GM18870 (cell line): ENCODE measurements at regions not wholly inside any gene's neighbourhood (a gene's known extent, or its start where the extent isn't known, plus 50 kb on each side); places are given as distances from the start of the nearest gene placed in this dataset.
"Not testable (repeated sequence)": the region's sequence is repeated elsewhere in the genome, so short reads cannot be mapped to it uniquely, and the experiment has no call there.

Experiments
- ATAC-seq: cut with Tn5 transposase; IDR thresholded peaks from one replicate; pipeline ENCODE4 v1.9.1; 2021; ENCODE audit warnings: moderate library complexity; ENCODE audit not compliant: unreplicated experiment

DNA sequence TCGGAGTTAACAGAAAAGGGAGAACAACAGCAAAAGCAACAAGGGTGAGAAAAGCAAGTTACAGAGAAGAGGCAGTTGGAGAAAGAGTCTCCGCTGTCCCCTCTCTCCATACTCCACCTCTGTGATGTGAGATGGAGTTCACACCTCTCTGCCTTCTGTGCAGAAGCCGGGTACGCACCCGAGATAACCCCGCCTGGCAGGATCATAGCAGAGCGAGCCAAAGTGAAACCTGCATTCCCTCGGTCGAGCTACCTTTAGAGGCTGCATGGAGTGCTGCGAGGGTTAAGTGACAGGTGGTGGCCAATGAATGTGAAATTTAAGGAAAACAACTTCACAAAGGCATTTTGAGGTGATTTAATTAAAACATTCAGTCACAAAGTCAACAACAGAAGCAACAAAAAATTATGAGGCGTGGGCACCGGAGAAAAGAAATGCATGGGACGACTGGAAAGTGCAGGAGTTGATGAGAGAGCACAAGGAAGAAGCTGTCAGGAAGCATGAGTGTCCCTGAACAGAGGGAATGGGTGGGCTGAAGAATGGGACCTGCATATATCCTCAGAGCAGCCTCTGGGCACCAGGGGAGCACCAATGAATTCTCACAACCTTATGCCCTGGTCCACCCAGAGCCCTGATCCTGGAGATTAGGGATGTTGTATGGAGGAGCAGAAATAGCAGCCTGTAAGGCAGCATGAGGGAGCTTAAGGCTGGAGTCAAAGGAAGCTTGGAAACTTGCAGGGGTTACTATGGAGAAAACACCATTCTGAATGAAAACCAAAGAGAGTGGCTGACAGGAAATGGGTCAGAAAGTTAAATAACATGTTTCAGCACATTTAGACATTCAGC, 208.3 kb downstream of the EMP1 start:
- ATAC-seq, result no peak

DNA sequence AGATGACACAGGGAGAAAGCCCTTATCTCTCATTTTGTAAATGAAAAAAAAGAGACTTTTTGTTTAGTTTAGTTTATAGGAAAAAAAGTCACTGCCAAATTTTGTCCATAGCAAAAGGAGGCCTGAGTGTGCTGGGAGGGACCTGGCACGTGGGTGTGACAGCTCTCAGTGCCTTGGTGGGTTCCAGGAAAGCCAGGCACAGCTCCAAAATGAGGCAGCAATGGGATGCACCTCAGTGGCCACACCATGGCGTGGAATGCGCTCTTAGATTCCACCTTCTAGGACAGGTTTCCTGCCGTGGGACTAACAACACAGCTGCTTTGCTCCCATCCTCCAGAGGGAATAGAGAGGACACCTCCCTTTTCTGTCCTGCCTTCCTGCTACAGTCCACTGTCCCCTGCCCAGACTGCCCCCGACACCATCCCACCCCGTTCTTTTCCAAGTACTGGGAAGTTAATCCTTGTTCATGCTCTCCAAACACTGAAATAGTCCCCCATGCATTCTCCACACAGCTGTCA, 207.6 kb downstream of the EMP1 start:
- no peak for ATAC-seq

DNA sequence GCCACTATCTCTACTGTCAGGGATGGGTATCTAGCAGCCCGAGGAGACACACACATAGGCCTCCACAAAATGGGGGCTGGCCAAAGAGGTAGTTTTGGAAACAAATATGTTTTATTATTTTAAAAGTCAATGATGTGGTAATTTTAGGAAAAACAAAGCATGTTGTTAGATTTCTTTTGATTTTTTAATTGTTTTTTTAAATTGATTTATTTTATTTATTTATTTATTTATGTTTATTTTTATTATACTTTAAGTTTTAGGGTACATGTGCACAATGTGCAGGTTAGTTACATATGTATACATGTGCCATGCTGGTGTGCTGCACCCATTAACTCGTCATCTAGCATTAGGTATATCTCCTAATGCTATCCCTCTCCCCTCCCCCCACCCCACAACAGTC, 194.8 kb downstream of the EMP1 start:
- ATAC-seq, result not testable (repeated sequence)

DNA sequence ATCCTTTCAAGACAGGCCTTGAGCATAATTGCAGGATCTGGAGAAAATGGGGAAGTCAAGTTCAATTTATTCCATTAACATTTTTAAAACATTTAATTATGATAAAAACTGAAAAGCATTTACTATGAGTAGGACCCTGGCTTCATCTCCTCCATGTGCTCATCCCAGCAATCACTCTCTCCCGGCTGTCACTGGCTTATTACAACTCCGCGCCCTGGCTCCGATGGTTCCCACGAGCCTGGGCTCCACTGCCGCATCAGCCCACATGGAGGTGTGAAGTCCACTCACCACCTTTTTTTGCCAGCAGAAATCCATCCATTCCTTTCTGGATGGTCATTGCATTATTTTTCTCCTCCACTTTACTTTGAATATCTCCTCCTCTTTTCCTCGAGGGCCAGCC, 194.4 kb downstream of the EMP1 start:
- no peak for ATAC-seq

DNA sequence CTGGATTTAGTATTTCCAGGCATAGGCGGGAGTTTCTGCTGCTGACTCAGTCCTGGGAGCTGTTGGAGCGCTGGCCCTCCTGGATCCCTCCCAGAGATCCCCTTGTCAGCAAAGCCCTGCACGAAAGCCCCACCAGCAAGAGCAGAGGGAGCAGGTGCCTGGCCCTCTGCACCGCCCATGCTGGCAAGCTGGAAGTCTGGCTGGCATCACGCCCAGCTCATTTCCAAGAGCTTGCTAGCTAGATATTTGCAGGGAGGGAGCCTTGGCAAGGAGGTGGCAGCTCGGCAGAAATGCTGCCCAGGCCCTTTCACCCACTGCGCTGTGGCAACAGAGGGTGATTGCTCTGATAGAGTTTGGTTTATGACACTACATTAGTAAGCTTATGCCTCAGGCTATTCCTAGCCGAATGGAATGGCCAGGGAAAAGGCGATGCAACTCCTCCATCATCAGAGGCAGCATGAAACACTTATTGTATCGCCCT, 193.9 kb downstream of the EMP1 start:
- no peak for ATAC-seq

DNA sequence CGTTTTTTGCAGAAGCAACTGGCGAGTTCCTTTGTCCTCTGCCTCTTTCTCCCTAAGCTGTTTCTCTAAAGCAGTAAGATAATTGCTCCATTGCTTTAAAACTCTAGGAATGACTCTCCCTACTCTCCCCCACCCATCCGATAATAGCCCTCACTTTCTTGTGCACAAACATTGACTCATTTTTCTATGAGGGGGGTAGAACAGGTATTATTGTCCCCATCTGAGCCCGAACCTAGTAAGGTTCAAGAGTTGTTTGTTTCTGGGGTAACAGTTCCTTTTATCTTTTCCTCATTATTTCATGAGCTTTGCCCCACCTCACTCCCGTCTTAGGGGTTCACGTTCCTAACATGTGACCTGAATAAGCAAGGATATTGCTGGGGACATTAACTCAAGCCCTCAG, 190.6 kb downstream of the EMP1 start:
- ATAC-seq, result no peak

DNA sequence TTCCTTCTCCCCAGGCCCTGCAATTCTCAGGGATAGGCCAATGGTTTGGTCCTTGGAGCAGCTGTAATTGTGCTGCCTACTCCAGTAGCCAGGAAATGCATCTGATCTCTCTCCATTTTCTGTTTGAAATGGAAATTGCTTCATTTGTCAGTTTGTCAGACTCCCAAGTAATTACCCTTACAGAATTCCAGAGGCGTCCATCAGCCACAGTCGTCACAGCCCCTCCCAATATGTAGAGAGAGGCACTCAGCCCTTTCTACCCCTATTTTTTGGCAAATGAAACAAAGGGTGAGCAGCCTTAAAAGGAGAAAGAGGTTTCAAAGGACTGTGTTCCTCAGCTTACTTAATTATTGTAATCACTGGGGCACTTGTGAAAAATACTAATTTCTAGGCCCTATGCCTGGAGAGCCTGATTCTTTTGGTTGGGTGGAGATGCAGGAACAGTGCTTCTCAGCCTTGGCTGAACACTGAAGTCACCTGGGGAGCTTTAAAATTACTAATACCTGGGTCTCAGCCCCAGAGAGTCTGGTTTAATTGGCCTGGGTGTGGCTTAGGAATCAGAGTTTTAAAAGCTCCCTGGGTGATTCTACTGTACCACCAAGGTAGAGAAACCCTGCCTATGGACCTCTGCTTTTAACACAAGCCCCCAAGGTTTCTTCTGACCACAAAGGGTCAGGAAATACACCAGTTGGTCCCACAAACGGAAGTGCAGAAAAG, 190.0 kb downstream of the EMP1 start:
- ATAC-seq, result no peak

DNA sequence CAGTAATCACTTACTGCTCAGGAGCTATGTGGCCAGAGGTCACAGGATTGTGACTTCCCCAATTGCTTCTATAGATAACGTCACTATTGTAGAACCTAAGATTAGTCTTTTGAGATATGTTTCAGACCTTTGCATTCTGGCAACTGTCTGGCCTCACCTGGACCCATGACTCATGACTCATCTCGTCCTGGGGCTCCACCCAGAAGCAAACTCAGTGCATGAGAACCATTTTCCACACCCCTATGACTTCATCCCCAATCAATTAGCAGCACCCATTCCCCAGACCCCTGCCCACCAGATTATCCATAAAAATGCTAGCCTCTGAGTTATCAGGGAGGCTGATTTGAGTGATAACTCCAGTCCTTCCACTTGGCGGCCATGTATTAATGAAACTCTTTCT, 186.9 kb downstream of the EMP1 start:
- no peak for ATAC-seq

DNA sequence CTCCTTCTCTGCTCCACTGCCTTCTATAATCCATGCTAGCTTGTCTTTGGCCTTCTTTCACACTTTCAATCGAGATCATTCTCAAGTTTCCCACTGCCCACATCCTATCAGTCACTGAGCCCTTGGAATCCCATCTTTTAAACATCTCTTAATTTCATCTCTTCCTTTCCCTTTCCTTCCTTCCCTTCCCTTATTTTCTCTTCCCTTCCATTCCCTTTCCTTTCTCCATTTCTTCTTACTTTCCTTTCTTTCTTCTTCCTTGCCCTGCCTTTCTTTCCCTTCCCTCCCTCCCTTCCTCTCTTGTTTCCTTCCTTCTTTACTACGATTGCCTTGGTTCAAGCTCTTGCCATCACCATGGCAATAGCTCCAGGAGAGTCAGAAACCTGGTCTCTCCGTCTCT, 183.8 kb downstream of the EMP1 start:
- ATAC-seq, result no peak

DNA sequence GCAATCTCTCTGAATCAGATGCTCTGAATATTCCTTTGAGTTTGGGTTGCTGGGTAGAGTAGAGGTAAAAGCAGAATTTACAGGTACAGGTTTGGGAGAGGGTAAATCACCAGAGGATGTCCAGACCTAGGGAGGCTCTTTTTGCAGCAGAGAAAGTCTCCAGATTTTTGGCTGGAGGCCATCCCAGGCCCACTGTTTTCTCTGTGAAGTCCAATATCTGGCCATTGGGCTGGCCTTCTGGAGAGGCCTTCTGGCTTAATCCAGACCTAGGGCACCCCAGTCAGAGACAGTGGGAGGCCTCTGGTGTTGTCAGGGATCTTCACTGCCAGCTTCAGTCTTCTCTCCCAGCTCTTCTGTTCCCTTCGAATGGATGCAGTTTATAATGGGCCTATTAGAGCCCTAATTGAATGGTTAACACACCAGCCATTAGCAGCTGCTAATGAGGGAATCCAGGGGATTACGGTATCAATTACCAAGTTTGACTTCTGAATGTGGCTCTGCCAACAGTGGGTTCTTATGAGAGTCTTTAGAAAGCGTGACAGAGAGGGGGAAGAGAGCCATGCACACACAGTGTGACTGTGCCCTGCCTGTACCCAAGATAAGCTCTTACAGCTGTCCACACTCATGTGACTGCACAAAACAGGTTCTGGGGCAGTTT, 183.1 kb downstream of the EMP1 start:
- no peak for ATAC-seq

DNA sequence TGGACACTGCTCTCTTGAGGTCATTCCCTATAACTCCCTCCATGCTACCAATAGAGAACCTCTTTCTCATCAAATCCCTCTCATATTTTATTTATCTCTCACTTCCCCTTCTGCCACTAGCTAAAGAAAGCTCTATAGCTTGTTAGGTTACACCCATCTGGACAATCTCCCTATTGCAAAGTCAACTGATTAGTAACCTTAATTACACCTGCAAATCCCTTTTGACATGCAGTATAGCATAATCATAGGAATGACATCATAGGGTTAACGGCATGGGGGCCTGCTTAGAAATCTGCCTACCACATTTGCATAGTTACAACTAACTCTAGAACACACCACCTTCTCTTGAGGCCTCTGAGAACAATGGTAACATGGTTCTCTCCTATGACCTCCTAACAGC, 181.2 kb downstream of the EMP1 start:
- no peak for ATAC-seq

DNA sequence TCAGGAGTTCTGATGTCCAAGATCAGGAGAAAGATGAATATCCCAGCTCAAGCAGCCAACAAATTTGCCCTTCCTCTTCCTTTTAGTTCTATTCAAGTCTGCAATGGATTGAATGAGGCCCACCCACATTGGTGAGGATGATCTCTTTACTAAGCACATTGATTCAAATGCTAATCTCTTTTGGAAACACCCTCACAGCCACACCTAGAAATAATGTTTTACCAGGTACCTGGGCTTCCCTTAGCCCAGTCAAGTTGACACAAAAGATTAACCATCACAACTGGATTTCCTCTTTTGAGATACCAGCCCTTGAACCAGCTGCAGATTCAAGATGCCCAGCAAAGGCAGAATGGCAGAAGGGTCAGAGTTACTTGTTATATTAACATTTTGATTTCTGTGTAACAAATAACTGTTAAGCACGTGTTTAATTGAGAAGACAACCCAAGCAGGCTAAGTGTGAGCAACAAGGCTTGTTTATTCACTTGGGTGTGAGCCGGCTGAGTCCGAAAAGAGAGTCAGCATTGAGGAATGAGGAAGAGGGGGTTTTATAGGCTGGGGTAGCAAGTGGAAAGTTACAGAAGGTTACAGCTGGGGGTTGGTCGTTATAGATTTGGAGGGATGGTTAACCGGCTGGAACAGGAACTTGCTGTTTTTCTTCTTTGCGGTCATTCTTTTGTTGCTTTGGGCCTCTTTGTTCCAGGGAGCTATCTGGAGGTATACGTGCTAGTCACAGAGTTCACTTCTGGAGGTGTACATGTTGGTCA, 180.3 kb downstream of the EMP1 start:
- ATAC-seq, result no peak

DNA sequence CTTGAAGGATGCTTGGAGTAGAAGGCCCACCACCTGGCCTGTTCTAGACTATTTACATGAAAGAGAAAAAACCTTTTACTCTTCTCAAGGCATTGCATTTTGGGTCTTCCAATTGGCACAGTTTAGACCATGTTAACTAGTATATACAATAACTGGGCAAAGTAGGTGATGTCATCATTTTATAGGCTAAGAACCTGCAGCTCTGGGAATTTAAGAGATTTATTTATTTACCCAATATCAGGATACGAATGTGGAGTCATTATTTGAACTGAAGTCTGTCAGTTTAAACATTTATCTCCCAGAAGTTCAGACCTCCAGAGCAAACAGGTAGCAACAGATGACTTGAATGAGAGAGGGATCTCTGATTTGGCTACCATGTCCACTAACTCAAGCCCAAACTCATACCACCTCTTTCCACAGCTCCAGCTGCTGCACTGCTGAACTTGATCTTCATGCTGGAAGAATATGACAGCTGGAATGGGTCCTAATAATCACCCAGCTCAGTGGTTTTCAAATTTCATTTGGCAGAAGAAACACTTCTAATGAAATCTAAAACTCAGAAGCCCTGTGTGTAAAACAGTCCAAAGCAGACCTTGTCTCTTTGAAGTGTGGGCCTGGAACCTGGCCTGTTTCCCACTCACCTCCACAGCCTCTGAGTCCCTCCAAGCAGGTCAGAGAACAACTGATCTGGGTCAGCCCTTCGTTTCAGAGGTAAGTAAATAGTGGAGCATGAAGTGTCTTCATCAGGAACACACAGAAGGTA, 179.2 kb downstream of the EMP1 start:
- ATAC-seq, result no peak

DNA sequence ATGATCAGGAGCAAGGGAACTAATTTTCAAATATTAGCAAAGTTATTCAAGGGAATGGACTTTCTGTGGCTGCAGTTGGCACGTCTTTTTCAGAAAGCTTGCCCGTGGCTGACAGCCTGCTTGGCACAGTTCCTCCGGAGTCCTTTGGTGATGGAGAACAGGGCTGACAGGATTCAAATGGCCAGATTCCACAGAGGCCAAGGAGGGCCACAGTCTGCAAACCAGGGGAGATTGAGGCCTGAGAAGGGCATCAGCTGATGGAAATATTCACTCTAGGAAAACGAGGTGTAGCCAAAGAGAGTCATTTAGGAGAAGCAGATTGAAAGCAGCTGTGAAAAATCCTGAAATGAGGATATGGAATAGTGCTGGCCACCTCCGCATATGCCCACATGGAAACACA, 178.3 kb downstream of the EMP1 start:
- ATAC-seq, result no peak

DNA sequence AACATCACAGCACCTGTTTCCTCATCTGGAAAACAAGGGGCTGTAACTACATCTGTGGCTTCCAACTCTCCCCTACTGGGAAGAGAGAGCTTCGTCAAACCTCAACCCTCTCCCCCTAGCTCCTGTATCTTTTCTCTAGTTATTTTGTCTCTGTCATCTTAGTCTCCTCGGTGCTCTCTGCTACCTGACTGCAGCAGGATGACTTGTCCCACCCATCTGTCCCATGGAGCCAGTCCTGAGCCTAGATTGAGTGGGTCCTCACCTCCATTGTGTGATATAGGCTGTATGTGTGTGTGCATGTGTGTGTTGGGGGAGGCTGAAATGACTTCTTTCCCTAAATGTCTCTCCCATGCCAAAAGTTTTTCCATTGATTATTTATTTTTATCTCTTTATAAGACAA, 177.3 kb downstream of the EMP1 start:
- no peak for ATAC-seq

DNA sequence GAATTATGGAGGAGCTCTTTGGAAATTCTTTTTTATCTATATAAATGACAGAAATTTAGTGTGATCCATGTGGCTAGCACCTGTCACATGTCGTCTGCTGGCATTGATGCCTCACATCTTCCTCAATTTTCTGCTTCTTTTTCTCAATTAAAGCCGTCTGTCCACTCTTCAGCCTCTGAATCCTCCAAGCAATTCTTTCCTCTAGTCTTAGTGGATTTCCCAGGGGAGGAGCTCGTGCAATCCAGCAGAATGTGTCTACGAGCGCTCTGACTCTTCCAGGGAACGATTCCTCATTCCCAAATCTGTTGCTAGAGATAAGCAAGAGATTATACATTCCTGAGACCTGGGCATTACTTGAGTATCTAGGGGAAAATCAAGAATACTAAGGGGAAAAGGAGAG, 176.6 kb downstream of the EMP1 start:
- ATAC-seq, result no peak

DNA sequence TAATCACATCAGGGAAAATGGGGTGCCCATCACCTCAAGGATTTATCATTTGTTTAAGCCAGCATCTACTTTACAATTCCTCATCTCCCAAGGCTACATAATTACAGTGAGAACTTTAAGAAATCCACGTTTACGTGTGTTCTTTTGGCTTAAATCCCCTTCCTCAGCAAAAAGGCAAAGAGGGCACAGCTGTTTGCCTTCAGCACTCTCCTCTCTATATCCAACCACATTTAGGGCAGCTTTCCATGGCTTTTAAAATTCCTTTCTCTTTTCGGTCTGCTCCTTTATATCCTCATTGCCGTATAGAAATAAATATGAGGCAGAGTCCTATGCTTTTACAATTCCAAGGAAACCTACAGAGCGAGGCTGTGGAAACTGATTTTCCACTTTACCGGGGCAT, 175.9 kb downstream of the EMP1 start:
- no peak for ATAC-seq

DNA sequence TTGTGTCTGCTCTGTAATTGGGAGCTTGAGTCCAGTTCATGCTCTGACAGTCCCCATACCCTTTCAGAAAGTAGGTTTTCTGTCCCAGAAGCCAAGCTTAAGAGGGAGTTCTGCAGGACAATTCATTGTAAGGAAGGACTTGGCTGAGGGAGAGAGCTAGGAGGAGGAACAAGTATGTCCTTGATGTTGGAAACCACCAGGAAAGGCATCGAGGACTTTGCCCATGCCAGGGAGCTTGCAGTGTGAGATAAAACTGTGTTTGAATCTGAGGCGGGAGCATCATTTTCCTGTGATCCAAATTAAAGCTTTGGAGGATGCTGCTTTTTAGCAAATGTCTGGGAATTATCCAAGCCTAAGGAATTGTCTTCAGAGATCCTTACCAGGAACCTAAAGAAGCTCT, 175.3 kb downstream of the EMP1 start:
- no peak for ATAC-seq

DNA sequence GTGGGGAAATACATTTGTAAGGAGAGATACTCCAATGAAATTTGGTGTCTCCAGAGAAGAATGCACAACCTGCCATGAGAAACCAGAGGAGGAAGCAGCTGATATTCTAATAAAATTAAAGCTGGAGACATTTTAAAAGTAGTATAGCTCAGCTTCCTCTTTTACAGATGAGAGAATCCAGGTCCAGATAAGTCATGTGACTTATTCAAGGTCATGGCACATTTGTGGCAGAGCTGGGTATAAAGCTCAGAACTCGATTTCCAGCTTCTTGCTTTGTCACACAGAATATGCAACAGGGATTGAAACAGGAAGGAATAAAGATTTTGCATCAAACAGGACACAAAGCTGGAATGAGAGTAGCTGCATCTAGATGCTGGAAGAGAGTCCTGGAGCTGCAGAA, 174.8 kb downstream of the EMP1 start:
- ATAC-seq, result no peak

DNA sequence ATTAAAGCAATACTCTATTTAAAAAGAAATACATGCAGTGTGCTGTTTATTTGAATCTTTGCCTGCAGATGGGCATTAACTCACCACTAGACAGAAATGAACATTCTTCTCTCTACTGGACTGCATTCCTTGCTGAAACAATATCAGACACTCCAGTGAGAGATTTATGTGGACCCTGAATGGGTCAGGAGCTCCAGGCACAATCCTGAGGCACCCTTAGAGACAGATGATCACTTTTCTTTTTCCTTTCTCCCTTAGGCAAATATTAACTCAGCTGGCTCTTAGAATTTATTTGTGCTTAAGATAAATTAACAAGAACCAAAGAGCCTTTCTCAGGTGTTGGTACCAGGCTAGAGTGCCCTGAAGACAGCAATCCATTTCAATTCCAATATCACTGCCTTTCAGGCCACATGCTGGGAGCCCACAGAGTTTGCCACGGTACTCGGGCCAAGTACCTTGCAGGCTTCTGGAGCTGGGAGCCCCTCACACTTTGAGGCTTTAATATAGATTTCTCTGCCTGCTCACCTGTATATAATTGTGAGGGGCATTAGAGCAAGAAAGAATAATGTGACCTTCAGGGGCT, 173.0 kb downstream of the EMP1 start:
- no peak for ATAC-seq
